ENCODE measurements at regions not wholly inside any gene's neighbourhood (a gene's known extent, or its start where the extent isn't known, plus 50 kb on each side); places are given as distances from the start of the nearest gene placed in this dataset.
"Not testable (repeated sequence)": the region's sequence is repeated elsewhere in the genome, so short reads cannot be mapped to it uniquely, and the experiment has no call there.

GRCh38 chr6:21282360-21282759 lies 311.2 kb upstream of the SOX4 start:
- not testable (repeated sequence) for DNase-seq (ENCODE audit: low spot score)

- no peak for DNase-seq (ENCODE audit: low spot score)
Measured at GRCh38 chr6:21284166-21284565, 309.4 kb upstream of the SOX4 start.

GRCh38 chr6:21284706-21285105 lies 308.8 kb upstream of the SOX4 start:
- DNase-seq (ENCODE audit: low spot score), result no peak

GRCh38 chr6:21294144-21294543 lies 299.4 kb upstream of the SOX4 start:
- DNase-seq (ENCODE audit: low spot score), result no peak

- DNase-seq (ENCODE audit: low spot score), result no peak
Measured at GRCh38 chr6:21295506-21296240, 297.9 kb upstream of the SOX4 start.

GRCh38 chr6:21297665-21298064 lies 295.9 kb upstream of the SOX4 start:
- DNase-seq (ENCODE audit: low spot score), result no peak

- DNase-seq (ENCODE audit: low spot score), result no peak
Measured at GRCh38 chr6:21299216-21299615, 294.3 kb upstream of the SOX4 start.

GRCh38 chr6:21300439-21300838 lies 293.1 kb upstream of the SOX4 start:
- DNase-seq (ENCODE audit: low spot score), result no peak

GRCh38 chr6:21305893-21306332 lies 287.6 kb upstream of the SOX4 start:
- peak; percentile 37 for DNase-seq (ENCODE audit: low spot score)

- no peak for DNase-seq (ENCODE audit: low spot score)
Measured at GRCh38 chr6:21306546-21306945, 287.0 kb upstream of the SOX4 start.

GRCh38 chr6:21309807-21310221 lies 283.7 kb upstream of the SOX4 start:
- peak; percentile 31 for DNase-seq (ENCODE audit: low spot score)

- DNase-seq (ENCODE audit: low spot score), result no peak
Measured at GRCh38 chr6:21310568-21311140, 282.9 kb upstream of the SOX4 start.

- DNase-seq (ENCODE audit: low spot score), result no peak
Measured at GRCh38 chr6:21312118-21312517, 281.4 kb upstream of the SOX4 start.

GRCh38 chr6:21317642-21318041 lies 275.9 kb upstream of the SOX4 start:
- no peak for DNase-seq (ENCODE audit: low spot score)

- DNase-seq (ENCODE audit: low spot score), result no peak
Measured at GRCh38 chr6:21321076-21321475, 272.5 kb upstream of the SOX4 start.

- no peak for DNase-seq (ENCODE audit: low spot score)
Measured at GRCh38 chr6:21321531-21321930, 272.0 kb upstream of the SOX4 start.

- DNase-seq (ENCODE audit: low spot score), result no peak
Measured at GRCh38 chr6:21323577-21323976, 270.0 kb upstream of the SOX4 start.

GRCh38 chr6:21325201-21325856 lies 268.2 kb upstream of the SOX4 start:
- DNase-seq (ENCODE audit: low spot score), result no peak

GRCh38 chr6:21327326-21328112 lies 266.0 kb upstream of the SOX4 start:
- DNase-seq (ENCODE audit: low spot score), result no peak

GRCh38 chr6:21331235-21331634 lies 262.3 kb upstream of the SOX4 start:
- DNase-seq (ENCODE audit: low spot score), result no peak

GRCh38 chr6:21332077-21332476 lies 261.5 kb upstream of the SOX4 start:
- no peak for DNase-seq (ENCODE audit: low spot score)

- DNase-seq (ENCODE audit: low spot score), result no peak
Measured at GRCh38 chr6:21332660-21333059, 260.9 kb upstream of the SOX4 start.

- DNase-seq (ENCODE audit: low spot score), result no peak
Measured at GRCh38 chr6:21333715-21334114, 259.8 kb upstream of the SOX4 start.

All from GM03348 (cell line).